Prostate gland (tissue), 2 donors: ENCODE measurements at regions not wholly inside any gene's neighbourhood (a gene's known extent, or its start where the extent isn't known, plus 50 kb on each side); places are given as distances from the start of the nearest gene placed in this dataset.

Experiments
- DNase-seq: peaks from one replicate; pipeline ENCODE4 v3.0.0-alpha.2; 2019; ENCODE audit warnings: low spot score
- H3K27ac ChIP-seq, 2 donors: fragments of 200-600 bp; sonication (generic); 2 replicates each; pipeline ENCODE4 v1.5.1; 2017 to 2019
- H3K27me3 ChIP-seq: fragments of 200-600 bp; sonication (generic); replicated peaks from 2 replicates; pipeline ENCODE4 v1.5.1; 2019; ENCODE audit not compliant: insufficient read depth
- H3K36me3 ChIP-seq, 2 donors: fragments of 200-600 bp; sonication (generic); 1 replicate in 1 of 2; 2 replicates in 1 of 2; pipeline versions ENCODE4 v1.5.1 to v1.8.1; 2017 to 2019
- H3K4me1 ChIP-seq: fragments of 200-600 bp; sonication (generic); replicated peaks from 2 replicates; pipeline ENCODE4 v1.5.1; 2019
- H3K4me3 ChIP-seq, 2 donors: fragments of 200-600 bp; sonication (generic); 2 replicates each; pipeline ENCODE4 v1.5.1; 2017 to 2019
- H3K9me3 ChIP-seq: fragments of 200-600 bp; sonication (generic); 2 replicates; pipeline ENCODE4 v1.5.1; 2017
- CTCF ChIP-seq, 4 experiments: fragments of 200-600 bp in 2 of 4; fragments of 450-650 bp in 2 of 4; sonication (generic) in 2 of 4; IDR thresholded peaks; 1 replicate in 3 of 4; 2 replicates in 1 of 4; pipeline ENCODE4 v1.5.1; 2016 to 2019; ENCODE audit warnings: antibody characterized with exemption in 4 of 4, mild to moderate bottlenecking in 2 of 4, moderate library complexity in 2 of 4
- POLR2A ChIP-seq: fragments of 450-650 bp; IDR thresholded peaks from one replicate; pipeline ENCODE4 v1.6.1; 2016; ENCODE audit warnings: antibody characterized with exemption, mild to moderate bottlenecking
- POLR2AphosphoS5 ChIP-seq: sonication (generic); formaldehyde crosslinking; IDR thresholded peaks from one replicate; pipeline ENCODE4 v1.6.1; 2017; ENCODE audit warnings: antibody characterized with exemption
- WGBS: methylation state at CpG from one replicate; pipeline ENCODE4 v1.1.5; 2018; 5-methylcytosine and 5-hydroxymethylcytosine counted together
- intact Hi-C: fragments of 100-400 bp; cut with DNase I; formaldehyde crosslinking; loops from one replicate; pipeline ENCODE4 v1.14.2; 2022

- 96% methylated on average over 6 of the region's 6 CpGs for WGBS
- Histone ChIP-seq H3K4me3 (no peak overlapping the region), H3K4me1 (no peaks in the 10 kb centered on the region), H3K27ac (no peak overlapping the region), H3K9me3 (no peaks in the 10 kb centered on the region), H3K36me3 (no peaks in the 10 kb centered on the region), H3K27me3 (no peaks in the 10 kb centered on the region)
- no peak for DNase-seq
- intact Hi-C loops = no loop called here
- no peak for TF ChIP-seq CTCF (IDR thresholded peaks at IDR 0.05)
- no peak for TF ChIP-seq POLR2A
- no peak for TF ChIP-seq POLR2AphosphoS5
Observed at GRCh38 chr2:136253288-136254004, 135.5 kb upstream of the CXCR4 start.

- Histone ChIP-seq H3K27me3 (no peaks in the 10 kb centered on the region), H3K4me1 (no peaks in the 10 kb centered on the region), H3K9me3 (no peaks in the 10 kb centered on the region), H3K36me3 (no peaks in the 10 kb centered on the region), H3K27ac (no peak overlapping the region), H3K4me3 (no peak overlapping the region)
- no peak for TF ChIP-seq POLR2A
- WGBS = 68% methylated on average over 5 of the region's 5 CpGs
- intact Hi-C loops = no loop called here
- no peak for DNase-seq
Observed at GRCh38 chr2:136251885-136252585, 134.1 kb upstream of the CXCR4 start.

GRCh38 chr2:136251197-136251884 lies 133.4 kb upstream of the CXCR4 start:
- H3K36me3 ChIP-seq = no peaks in the 10 kb centered on the region
- H3K27me3 ChIP-seq = no peaks in the 10 kb centered on the region
- no peaks in the 10 kb centered on the region for H3K4me1 ChIP-seq
- no peak for DNase-seq
- WGBS = 74% methylated on average over 5 of the region's 5 CpGs
- intact Hi-C loops = no loop called here
- no peak overlapping the region for H3K27ac ChIP-seq
- TF ChIP-seq POLR2AphosphoS5 (no peak), CTCF (IDR thresholded peaks at IDR 0.05) (no peak), POLR2A (no peak)
- H3K9me3 ChIP-seq = no peaks in the 10 kb centered on the region
- no peak overlapping the region for H3K4me3 ChIP-seq

- no peaks in the 10 kb centered on the region for H3K27me3 ChIP-seq
- no peaks in the 10 kb centered on the region for H3K36me3 ChIP-seq
- H3K27ac ChIP-seq = no peak overlapping the region
- DNase-seq = no peak
- H3K4me1 ChIP-seq = no peaks in the 10 kb centered on the region
- TF ChIP-seq POLR2AphosphoS5 = no peak
- no peak for TF ChIP-seq POLR2A
- TF ChIP-seq CTCF (IDR thresholded peaks at IDR 0.05) = no peak
- WGBS = 53% methylated on average over 3 of the region's 3 CpGs
- intact Hi-C loops = no loop called here
- no peaks in the 10 kb centered on the region for H3K9me3 ChIP-seq
- H3K4me3 ChIP-seq = no peak overlapping the region
Observed at GRCh38 chr2:136250131-136250530, 132.2 kb upstream of the CXCR4 start.

GRCh38 chr2:136248907-136249306 lies 131.0 kb upstream of the CXCR4 start:
- Histone ChIP-seq H3K36me3 (no peaks in the 10 kb centered on the region), H3K4me3 (no peak overlapping the region), H3K4me1 (no peaks in the 10 kb centered on the region), H3K9me3 (no peaks in the 10 kb centered on the region), H3K27me3 (no peaks in the 10 kb centered on the region), H3K27ac (no peak overlapping the region)
- DNase-seq = no peak
- intact Hi-C loops = no loop called here
- no peak for TF ChIP-seq CTCF (IDR thresholded peaks at IDR 0.05)
- TF ChIP-seq POLR2AphosphoS5 = no peak
- TF ChIP-seq POLR2A = no peak
- WGBS = 87% methylated on average over 2 of the region's 2 CpGs
